ENCODE measurements at regions not wholly inside any gene's neighbourhood (a gene's known extent, or its start where the extent isn't known, plus 50 kb on each side); places are given as distances from the start of the nearest gene placed in this dataset.

- no peak for DNase-seq (ENCODE audit: low read depth in 2 of 2)
These were observed 181.6 kb upstream of the HDAC9 start for GRCh38 chr7:18313965-18314364.

- no peak for DNase-seq (ENCODE audit: low read depth in 2 of 2)
These were observed 180.3 kb upstream of the HDAC9 start for GRCh38 chr7:18315241-18315640.

GRCh38 chr7:18317941-18318340 lies 177.6 kb upstream of the HDAC9 start:
- DNase-seq (ENCODE audit: low read depth in 2 of 2), result no peak

- DNase-seq (ENCODE audit: low read depth in 2 of 2), result no peak
These were observed 175.1 kb upstream of the HDAC9 start for GRCh38 chr7:18320422-18320821.

- peak in 1 of 2 experiments; percentile 24 for DNase-seq (ENCODE audit: low read depth in 2 of 2)
These were observed 174.5 kb upstream of the HDAC9 start for GRCh38 chr7:18320971-18321567.

- no peak for DNase-seq (ENCODE audit: low read depth in 2 of 2)
These were observed 165.0 kb upstream of the HDAC9 start for GRCh38 chr7:18330548-18330947.

GRCh38 chr7:18336626-18337025 lies 158.9 kb upstream of the HDAC9 start:
- DNase-seq (ENCODE audit: low read depth in 2 of 2), result no peak

GRCh38 chr7:18337048-18337809 lies 158.3 kb upstream of the HDAC9 start:
- no peak for DNase-seq (ENCODE audit: low read depth in 2 of 2)

- DNase-seq (ENCODE audit: low read depth in 2 of 2), result no peak
These were observed 156.5 kb upstream of the HDAC9 start for GRCh38 chr7:18338910-18339523.

GRCh38 chr7:18341756-18342155 lies 153.8 kb upstream of the HDAC9 start:
- no peak for DNase-seq (ENCODE audit: low read depth in 2 of 2)

GRCh38 chr7:18343047-18343446 lies 152.5 kb upstream of the HDAC9 start:
- DNase-seq (ENCODE audit: low read depth in 2 of 2), result no peak

- no peak for DNase-seq (ENCODE audit: low read depth in 2 of 2)
These were observed 151.0 kb upstream of the HDAC9 start for GRCh38 chr7:18344536-18344935.

GRCh38 chr7:18345641-18346234 lies 149.8 kb upstream of the HDAC9 start:
- DNase-seq (ENCODE audit: low read depth in 2 of 2), result no peak

GRCh38 chr7:18347170-18347569 lies 148.4 kb upstream of the HDAC9 start:
- DNase-seq (ENCODE audit: low read depth in 2 of 2), result no peak

- no peak for DNase-seq (ENCODE audit: low read depth in 2 of 2)
These were observed 144.9 kb upstream of the HDAC9 start for GRCh38 chr7:18350678-18351077.

- DNase-seq (ENCODE audit: low read depth in 2 of 2), result peak; percentile 56 to 58
These were observed 143.0 kb upstream of the HDAC9 start for GRCh38 chr7:18352339-18353255.

GRCh38 chr7:18353339-18353738 lies 142.2 kb upstream of the HDAC9 start:
- DNase-seq (ENCODE audit: low read depth in 2 of 2), result peak in 1 of 2 experiments; percentile 32

- no peak for DNase-seq (ENCODE audit: low read depth in 2 of 2)
These were observed 141.2 kb upstream of the HDAC9 start for GRCh38 chr7:18354108-18355085.

GRCh38 chr7:18356191-18356645 lies 139.3 kb upstream of the HDAC9 start:
- DNase-seq (ENCODE audit: low read depth in 2 of 2), result no peak

- DNase-seq (ENCODE audit: low read depth in 2 of 2), result no peak
These were observed 137.9 kb upstream of the HDAC9 start for GRCh38 chr7:18357691-18358090.
